DND-41 (cell line): ENCODE measurements at regions not wholly inside any gene's neighbourhood (a gene's known extent, or its start where the extent isn't known, plus 50 kb on each side); places are given as distances from the start of the nearest gene placed in this dataset.

Experiments used
- CTCF ChIP-seq: IDR thresholded peaks from 2 replicates; pipeline ENCODE4 v1.5.1; 2012; ENCODE audit warnings: borderline replicate concordance, low read length, moderate library complexity, mild to moderate bottlenecking; ENCODE audit not compliant: poor library complexity, severe bottlenecking; ENCODE audit errors: extremely low read depth
- EZH2 ChIP-seq: IDR thresholded peaks from 3 replicates; pipeline ENCODE4 v1.6.1; 2012; ENCODE audit warnings: borderline replicate concordance, low read depth, mild to moderate bottlenecking, moderate library complexity, low read length, inconsistent platforms; ENCODE audit not compliant: severe bottlenecking

- TF ChIP-seq CTCF (no peak), EZH2 (no peak)
Measured at GRCh38 chr4:80127870-80128419, 54.9 kb upstream of the ANTXR2 start.
